ENCODE measurements at regions not wholly inside any gene's neighbourhood (a gene's known extent, or its start where the extent isn't known, plus 50 kb on each side); places are given as distances from the start of the nearest gene placed in this dataset.

- no peak for TF ChIP-seq EZH2 (IDR thresholded peaks at IDR 0.05; ENCODE audit: low read length, missing control alignments)
- TF ChIP-seq, protein P1, sequence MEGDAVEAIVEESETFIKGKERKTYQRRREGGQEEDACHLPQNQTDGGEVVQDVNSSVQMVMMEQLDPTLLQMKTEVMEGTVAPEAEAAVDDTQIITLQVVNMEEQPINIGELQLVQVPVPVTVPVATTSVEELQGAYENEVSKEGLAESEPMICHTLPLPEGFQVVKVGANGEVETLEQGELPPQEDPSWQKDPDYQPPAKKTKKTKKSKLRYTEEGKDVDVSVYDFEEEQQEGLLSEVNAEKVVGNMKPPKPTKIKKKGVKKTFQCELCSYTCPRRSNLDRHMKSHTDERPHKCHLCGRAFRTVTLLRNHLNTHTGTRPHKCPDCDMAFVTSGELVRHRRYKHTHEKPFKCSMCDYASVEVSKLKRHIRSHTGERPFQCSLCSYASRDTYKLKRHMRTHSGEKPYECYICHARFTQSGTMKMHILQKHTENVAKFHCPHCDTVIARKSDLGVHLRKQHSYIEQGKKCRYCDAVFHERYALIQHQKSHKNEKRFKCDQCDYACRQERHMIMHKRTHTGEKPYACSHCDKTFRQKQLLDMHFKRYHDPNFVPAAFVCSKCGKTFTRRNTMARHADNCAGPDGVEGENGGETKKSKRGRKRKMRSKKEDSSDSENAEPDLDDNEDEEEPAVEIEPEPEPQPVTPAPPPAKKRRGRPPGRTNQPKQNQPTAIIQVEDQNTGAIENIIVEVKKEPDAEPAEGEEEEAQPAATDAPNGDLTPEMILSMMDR (conservative IDR thresholded peaks at IDR 0.05 in 1 of 2, IDR thresholded peaks at IDR 0.05 in 1 of 2; ENCODE audit: low read depth in 1 of 2, low read length in 2 of 2), result no peak
These were observed 116.6 kb upstream of the SMIM21 start for GRCh38 chr18:75544051-75544481.

All from fibroblast of lung (primary cell).